ENCODE measurements at regions not wholly inside any gene's neighbourhood (a gene's known extent, or its start where the extent isn't known, plus 50 kb on each side); places are given as distances from the start of the nearest gene placed in this dataset.

DNA sequence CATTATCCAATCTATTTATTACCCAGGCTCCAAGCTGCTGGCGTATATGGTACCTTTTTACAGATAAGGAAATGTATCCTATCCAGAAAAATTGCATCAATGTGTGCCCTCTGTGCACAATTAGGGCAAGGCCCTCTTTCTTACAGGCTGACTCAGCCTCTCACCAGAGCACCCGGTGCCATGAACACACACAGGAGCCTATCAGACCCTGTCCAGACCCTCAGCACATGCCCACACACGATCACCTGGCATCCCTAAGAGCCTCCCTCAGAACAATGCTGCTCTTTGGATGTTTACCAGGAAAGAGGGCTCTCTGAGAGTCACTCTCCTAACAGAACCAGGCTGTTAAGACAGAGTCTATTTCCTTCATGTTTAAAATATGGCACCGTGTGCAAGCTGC is 460.0 kb upstream of the TBL1XR1 start:
- TF ChIP-seq, protein P1, sequence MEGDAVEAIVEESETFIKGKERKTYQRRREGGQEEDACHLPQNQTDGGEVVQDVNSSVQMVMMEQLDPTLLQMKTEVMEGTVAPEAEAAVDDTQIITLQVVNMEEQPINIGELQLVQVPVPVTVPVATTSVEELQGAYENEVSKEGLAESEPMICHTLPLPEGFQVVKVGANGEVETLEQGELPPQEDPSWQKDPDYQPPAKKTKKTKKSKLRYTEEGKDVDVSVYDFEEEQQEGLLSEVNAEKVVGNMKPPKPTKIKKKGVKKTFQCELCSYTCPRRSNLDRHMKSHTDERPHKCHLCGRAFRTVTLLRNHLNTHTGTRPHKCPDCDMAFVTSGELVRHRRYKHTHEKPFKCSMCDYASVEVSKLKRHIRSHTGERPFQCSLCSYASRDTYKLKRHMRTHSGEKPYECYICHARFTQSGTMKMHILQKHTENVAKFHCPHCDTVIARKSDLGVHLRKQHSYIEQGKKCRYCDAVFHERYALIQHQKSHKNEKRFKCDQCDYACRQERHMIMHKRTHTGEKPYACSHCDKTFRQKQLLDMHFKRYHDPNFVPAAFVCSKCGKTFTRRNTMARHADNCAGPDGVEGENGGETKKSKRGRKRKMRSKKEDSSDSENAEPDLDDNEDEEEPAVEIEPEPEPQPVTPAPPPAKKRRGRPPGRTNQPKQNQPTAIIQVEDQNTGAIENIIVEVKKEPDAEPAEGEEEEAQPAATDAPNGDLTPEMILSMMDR (IDR thresholded peaks at IDR 0.05): no peak
- TF ChIP-seq EP300 (IDR thresholded peaks at IDR 0.05): no peak

Measured in ovary (tissue), 3 donors.